HepG2 (cell line): ENCODE measurements at regions not wholly inside any gene's neighbourhood (a gene's known extent, or its start where the extent isn't known, plus 50 kb on each side); places are given as distances from the start of the nearest gene placed in this dataset.

Experiments
- HNRNPH1 ChIP-seq: fragments of 200-400 bp; formaldehyde crosslinking; optimal IDR thresholded peaks from 2 replicates; pipeline ENCODE3; 2017; ENCODE audit warnings: mild to moderate bottlenecking, low read depth, low read length
- ZFP62 ChIP-seq: sonication (generic); formaldehyde crosslinking; IDR thresholded peaks from 2 replicates; pipeline ENCODE4 v1.4.0; 2020; ENCODE audit warnings: missing genetic modification reagents
- ZFX ChIP-seq: sonication (generic); formaldehyde crosslinking; IDR thresholded peaks from 2 replicates; pipeline ENCODE4 v1.4.0; 2020; ENCODE audit warnings: mild to moderate bottlenecking, low read depth, missing genetic modification reagents, moderate library complexity
- ZSCAN29 ChIP-seq: sonication (generic); formaldehyde crosslinking; conservative IDR thresholded peaks from 2 replicates; pipeline ENCODE4 v1.4.0; 2020; ENCODE audit warnings: mild to moderate bottlenecking, missing genetic modification reagents

GRCh38 chr2:15729709-15730544, 138.3 kb downstream of the DDX1 start:
- no peak for TF ChIP-seq ZSCAN29
- no peak for TF ChIP-seq ZFX (CRISPR knock-in tag)
- no peak for TF ChIP-seq HNRNPH1
- no peak for TF ChIP-seq ZFP62 (CRISPR knock-in tag)
